HG02852 (cell line): ENCODE measurements at regions not wholly inside any gene's neighbourhood (a gene's known extent, or its start where the extent isn't known, plus 50 kb on each side); places are given as distances from the start of the nearest gene placed in this dataset.
"Not testable (repeated sequence)": the region's sequence is repeated elsewhere in the genome, so short reads cannot be mapped to it uniquely, and the experiment has no call there.

Source experiments
- ATAC-seq: cut with Tn5 transposase; IDR thresholded peaks from one replicate; pipeline ENCODE4 v1.9.1; 2021; ENCODE audit warnings: mild to moderate bottlenecking, moderate library complexity; ENCODE audit not compliant: unreplicated experiment

DNA sequence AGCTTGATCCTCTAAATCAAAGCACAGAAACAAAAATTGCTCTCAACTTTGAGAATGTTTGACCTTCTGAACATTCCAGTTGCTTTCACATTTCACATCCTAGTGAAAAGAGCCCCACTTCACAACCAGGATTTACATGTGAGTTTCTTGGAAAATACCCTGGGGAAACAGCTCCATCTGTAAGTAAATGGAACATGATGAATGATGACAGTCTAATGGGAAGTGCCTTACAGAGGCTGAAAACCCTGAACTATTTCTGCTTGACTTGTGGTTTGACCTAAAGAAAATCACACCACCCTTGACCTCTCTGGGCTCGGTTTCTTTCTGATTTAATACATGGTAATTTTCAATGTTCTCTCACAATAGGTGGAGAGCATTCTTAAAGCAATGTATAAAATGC is 499.4 kb upstream of the API5 start:
- no peak for ATAC-seq

DNA sequence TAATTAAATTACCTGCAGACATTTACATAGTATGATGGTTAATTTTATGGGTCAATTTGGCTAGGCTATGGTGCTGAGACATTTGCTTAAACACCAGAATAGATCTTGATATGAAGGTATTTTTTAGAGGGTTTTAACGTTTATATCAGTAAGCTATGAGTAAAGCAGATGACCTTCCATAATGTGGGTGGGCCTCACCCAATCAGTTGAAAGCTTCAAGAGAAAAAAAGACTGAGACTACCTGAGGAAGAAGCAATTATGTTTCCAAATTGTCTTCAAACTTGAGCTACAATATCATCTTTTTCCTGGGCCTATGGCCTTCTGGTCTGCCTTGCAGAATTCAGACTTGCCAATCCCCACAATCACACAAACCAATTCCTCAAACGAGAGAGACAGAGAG is 498.8 kb upstream of the API5 start:
- no peak for ATAC-seq

DNA sequence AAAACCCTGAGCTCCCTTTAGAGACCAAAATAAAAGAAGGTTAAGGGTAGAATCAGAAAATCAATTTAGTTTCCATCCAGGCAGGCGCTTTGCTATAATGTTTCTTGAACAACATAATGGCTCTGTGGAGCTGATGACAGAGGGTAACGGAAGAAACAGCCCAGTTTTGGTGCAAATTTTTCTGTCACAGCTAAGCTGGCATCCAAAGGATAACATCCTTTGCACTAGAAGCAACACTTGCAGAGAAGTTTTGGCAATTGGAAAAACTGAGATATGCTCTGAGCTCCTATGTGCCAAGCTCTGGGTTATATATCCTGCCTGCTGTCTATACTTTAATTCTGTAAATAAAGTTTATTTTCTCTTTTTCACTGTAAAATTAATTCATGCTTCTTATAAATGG is 495.3 kb upstream of the API5 start:
- ATAC-seq = no peak

DNA sequence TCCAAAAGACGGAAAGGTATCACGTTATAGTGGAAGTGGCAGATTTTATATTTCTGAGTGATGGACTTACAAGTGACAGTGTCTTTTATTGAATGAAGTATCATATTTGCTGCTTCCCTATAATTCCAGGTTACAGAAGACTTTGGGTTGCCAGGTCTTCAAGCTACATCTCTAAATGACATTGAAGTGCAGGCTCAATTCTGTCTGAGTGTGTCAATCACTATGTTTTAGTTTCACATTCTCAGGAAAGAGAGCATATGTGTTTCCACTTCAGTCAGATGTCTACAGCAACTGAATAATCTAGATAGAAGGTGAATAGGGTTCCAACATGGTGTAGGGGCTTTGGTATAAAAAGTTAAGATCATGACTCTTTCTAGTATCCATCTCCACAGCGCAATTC is 492.7 kb upstream of the API5 start:
- ATAC-seq = no peak

DNA sequence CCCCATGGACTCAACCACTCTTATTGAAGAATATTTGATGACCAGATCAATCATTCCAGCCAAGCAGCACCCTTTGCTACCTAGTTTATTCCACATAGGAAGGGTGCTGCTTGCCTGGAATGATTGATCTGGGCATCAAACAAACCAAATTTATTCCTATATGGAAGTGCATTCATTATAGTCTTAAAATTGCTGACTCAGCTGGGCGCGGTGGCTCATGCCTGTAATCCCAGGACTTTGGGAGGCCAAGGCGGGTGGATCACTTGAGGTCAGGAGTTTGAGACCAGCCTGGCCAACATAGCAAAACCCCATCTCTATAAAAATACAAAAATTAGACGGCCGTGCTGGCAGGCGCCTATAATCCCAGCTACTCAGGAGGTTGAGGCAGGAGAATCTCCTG is 489.6 kb upstream of the API5 start:
- not testable (repeated sequence) for ATAC-seq

DNA sequence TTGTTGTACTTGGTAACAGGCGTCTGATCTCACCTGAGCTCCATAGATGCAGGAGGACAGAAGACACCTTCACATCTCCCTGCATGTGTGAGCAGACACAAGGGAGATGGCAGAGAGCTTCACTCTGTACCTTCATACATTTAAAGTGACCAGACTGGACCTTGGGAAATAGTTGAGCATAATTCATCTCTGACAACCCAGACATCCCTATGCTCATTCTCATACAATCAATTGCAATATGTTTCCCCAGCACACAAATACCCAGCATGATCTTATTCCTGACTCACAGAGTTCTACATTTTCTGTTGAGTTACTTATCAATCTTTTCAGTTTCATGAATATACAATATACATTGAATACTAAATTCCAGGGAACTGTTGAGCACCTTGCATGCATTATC is 488.2 kb upstream of the API5 start:
- ATAC-seq = no peak

DNA sequence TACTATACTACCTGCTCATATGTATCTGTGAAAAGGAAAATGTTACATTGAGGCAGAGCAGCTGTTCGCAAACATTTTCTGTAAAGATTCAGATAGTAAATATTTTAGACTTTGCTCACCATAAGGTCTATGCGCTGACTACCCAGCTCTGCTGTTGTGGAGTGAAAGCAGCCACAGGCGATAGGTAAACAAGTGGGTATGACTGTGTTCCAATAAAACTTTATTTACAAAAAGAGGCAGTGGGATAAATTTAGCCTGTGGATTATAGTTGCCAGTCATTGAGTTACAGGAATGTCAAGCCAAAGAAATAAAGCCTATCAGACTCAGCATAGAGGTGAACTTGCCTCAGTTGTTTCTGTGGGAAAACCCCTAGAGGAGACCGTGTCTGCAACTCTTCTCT is 487.7 kb upstream of the API5 start:
- ATAC-seq = no peak

DNA sequence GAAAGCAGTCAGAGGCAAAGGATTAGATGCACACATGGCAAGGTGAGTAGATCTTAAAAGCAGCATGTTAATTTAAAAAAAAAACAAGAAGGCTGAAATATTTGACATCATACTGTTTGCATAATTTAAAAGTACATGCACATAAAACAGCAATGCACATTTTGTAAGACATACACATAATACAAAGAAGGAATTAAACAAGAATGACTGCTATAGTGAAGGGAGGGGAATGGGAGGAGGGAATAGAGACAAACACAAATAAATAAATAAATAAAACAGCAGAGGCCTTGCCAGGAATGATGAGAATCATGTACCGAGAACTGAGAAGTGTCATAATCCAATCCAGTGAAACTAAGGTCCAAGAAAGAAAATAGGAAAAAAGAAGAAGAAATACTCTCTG is 486.2 kb upstream of the API5 start:
- no peak for ATAC-seq

DNA sequence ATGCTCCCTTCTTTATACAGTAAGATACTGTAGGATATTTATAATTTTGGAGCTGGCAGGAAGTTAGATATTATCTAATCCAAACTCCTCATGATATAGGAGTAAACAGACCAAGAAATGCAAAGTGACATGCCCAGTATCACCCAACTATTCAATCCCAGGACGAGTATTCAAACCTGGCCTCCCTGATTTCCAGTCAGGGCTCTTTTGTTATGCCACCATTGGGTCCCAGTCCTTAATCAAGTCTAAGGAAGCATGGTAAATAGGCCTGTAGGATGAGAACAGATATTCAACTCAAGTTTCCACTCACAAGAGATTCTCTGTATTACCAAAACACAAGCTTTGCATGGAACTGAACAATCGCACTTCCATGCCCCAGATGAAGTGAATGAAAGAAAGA is 484.0 kb upstream of the API5 start:
- no peak for ATAC-seq

DNA sequence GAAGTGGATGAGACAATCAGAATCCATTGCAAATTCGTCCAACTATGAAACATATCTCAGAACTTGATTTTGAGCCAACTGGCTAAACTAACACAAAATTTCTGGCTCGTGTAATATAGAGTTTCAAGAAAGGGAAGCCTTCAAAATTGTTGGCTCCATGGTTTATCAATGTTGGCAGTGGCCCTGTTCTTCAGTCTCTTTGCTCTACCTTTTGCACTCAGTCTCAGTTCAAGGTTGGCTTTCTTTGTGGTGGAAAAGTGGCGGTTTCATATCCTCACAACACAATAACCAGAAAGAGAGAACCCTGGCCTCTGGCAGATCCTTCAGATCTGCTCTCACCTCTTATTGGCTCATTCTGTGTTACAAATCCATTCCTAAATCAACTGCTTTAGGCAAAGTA is 473.8 kb upstream of the API5 start:
- ATAC-seq = no peak

DNA sequence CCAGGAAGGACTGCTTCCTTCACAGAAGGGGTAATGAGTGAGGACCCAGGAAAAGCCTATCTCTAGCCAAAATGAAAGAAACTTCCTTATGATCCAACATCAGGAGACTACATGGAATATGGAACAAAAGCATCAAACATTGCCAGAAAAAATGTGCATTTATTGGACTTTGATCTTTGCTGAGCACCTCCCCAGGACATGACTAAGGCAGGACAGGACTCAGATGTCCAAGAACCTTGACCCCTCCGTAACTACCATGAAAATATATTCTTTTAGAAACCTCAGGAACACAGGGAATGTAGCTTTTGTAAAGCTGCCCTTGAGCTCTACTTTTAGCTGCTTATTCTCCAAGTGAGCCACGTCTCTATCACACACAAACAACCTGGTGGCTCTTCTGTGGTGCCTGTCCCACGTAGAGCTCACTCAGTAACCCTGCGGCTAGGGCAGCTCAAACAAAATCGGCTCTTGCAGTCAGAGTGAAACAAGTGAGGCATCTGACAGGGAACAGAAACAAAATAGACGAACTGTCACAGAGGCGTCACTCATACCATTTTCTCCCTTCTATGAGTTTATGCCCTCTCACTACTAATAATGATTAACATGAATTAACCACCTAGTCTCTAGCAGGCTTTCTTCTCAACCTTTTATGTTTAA is 471.5 kb upstream of the API5 start:
- peak; percentile 61 for ATAC-seq

DNA sequence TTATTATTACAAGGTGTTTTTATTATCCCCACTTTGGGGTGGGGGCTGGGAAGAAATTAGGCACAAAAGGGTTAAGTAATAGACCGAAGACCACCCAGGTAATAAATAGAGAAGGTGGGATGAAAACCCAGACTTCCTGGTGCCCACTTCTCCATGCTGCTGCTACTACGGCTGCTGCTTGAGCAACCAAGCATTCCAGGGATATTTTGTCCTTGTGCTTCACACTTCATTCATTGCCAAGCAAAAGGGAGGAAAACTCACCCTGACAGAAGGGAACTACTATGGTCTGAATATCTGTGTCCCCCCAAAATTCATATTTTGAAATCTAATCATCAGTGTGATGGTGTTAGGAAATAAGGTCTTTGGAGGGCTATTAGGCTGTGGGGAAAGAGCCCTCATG is 470.9 kb upstream of the API5 start:
- no peak for ATAC-seq

DNA sequence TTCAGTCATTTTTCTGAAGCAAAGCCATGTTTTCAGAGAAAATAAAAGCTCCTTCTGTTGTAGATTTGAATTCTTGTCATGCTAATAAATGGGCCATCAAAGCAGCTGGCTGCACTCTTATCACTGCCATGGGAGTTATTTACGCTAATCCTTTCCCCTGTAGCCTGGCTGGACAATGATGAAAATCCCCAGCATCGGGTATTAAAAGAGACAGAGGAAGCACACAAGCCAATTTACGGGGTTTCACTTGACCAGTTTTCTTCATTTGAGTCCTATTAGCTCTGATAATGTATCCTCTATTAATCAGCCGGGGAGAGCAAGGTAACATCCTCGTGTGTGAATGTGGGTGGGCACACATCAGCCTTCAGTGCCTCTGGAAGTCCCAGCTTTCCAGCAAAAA is 470.2 kb upstream of the API5 start:
- ATAC-seq = no peak

DNA sequence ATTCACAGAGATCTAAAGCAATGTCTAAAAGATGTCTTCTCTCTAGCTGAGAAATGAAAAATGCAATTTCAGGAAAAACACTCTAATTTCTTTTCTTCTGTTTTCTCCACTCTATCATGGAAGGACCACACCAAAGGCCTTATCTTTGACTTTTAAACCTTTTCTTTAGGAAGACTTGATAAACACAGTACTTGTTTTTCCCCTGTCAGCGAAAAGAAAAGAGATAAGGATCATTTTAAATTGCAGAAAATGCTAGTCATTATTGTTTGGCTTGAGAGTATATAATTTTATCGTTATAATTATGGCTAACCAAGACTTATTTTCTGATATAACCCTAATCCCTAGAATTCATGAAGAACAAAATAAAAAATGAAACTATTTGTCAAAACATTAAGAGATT is 462.4 kb upstream of the API5 start:
- ATAC-seq = no peak

DNA sequence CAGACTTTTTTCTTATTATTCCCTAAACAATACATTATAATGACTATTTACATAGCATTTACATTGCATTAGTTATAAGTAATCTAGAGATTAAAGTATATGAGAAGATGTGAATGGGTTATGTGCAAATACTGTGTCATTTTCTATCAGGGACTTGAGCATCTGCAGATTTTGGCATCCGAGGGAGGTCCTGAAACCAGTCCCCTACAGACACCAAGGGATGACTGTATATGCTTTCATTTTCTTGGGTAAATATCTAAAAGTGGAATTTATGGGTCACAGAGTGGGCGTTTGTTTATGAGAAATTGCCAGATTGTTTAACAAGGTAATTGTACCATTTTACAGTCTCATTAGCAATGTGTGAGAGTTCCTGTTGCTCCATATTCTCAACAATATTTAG is 454.5 kb upstream of the API5 start:
- ATAC-seq = no peak

DNA sequence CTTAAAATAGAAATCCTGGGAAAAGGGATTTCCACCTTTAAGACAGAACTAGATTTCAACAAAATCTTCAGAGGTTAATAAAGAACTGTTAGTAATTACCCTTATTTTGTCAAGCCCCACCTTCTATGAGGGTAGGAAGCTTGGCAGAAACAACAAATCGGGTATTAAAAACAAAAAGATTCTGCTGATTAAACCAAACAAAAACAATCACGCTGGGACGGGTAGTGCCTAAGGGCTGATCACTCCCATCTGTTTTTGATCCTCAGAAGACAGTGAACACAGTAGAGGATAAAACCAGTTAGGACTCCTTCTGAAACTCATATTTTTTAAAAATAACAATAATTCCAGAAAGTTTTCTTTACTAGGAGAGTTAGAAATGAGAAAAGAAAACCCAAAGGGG is 441.3 kb upstream of the API5 start:
- ATAC-seq = no peak

DNA sequence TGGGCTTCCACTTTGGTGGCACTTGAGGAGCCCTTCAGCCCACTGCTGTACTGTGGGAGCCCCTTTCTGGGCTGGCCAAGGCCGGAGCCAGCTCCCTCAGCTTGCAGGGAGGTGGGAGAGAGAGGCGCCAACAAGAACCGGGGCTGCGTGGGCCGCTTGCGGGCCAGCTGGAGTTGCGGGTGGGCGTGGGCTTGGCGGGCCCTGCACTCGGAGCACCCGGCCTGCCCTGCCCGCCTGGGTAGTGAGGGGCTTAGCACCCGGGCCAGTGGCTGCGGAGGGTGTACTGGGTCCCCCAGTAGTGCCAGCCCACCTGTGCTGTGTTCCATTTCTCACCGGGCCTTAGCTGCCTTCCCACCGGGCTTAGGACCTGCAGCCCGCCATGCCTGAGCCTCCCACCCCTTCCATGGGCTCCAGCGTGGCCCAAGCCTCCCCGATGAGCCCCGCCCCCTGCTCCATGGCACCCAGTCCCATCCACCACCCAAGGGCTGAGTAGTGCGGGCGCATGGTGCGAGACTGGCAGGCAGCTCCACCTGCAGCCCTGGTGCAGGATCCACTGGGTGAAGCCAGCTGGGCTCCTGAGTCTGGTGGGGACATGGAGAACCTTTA is 437.9 kb upstream of the API5 start:
- not testable (repeated sequence) for ATAC-seq

DNA sequence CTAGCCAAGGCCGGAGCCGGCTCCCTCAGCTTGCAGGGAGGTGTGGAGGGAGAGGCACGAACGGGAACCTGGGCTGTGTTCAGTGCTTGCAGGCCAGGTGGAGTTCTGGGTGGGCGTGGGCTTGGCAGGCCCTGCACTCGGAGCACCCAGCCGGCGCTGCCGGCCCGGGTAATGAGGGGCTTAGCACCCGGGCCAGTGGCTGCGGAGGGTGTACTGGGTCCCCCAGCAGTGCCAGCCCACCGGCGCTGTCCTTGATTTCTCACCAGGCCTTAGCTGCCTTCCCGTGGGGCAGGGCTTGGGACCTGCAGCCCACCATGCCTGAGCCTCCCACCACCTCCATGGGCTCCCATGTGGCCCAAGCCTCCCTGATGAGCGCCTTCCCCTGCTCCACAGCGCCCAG is 430.5 kb upstream of the API5 start:
- not testable (repeated sequence) for ATAC-seq

DNA sequence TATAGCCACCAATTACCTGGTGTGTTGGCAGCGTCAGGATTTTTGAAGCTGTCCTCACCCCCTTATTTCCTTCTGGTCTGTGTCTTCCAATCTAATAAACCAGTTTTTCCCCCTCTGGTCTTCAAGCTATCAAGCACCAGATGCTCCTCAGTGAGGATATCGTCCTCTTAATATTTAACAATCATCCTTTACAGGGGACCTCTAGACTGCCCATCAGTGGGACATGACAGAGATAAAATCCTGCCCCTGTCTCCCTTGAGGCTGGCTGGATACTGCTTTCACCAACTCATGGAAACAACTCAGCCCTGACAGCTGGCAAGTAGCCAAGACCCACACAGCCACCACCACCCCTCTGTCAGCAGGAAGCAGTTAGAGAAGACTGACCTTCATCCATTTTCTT is 421.0 kb upstream of the API5 start:
- no peak for ATAC-seq

DNA sequence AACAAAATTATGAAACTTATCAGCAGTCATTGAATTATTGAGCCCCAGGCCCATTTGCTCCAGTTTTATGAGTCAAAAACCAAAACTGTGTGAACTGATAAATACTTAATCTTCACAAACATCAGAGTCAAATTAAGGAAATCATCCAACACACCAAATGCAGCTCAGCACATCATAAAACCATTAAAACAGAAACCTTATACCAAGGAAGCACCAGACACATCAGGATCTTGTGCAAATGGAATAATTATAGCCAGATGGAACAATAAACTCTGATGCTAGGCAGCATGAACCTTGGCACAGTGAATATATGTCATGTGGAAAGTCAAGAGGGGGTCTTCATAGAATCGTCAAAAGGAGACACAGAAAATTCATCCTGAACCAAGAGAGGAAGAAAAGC is 410.7 kb upstream of the API5 start:
- no peak for ATAC-seq

DNA sequence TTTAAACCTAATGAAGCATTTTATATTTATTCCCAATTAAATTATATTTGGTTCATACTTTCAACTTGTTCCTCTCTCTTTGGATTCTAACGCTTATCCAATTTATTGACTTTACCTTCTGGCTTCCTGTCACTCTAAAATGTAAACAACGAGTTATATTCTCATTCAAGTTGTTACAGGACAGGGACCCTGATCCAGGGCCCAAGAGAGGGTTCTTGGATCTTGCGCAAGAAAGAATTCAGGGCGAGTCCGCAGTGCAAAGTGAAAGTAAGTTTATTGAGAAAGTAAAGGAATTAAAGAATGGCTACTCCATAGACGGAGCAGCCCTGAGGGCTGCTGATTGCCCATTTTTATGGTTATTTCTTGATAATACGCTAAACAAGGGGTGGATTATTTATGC is 405.6 kb upstream of the API5 start:
- no peak for ATAC-seq

DNA sequence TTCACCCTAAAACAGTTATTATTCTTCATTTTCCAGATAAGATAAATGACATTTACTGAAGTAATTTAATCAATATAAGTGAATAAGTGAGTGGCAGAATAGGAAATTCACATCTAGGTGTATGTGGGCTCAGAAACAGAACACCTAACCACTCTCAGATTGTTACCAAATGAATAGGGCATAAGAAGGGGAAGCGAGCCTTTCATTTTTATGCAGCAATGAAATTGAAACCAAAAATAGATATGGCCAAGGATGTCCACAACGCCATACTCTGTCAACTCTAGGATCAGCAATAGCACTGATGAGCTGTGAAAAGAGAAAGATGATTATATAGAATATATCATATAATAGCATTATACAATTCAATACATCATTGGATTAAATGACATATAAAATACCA is 398.1 kb upstream of the API5 start:
- ATAC-seq = peak; percentile 71

DNA sequence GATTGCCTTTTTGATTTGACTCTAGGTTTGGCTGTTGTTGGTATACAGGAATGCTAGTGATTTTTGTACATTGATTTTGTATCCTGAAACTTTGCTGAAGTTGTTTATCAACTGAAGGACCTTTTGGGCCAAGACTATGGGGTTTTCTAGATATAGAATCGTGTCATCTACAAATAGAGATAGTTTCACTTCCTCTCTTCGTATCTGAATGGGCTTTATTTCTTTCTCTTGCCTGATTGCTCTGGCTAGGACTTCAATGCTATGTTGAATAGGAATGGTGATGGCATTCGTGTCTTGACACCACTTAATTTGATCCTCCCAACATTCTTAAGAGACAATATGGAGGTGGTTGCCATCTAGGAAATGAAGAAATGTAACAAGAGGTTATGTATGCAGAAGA is 388.1 kb upstream of the API5 start:
- no peak for ATAC-seq
